WERI-Rb-1 (cell line): ENCODE measurements at regions not wholly inside any gene's neighbourhood (a gene's known extent, or its start where the extent isn't known, plus 50 kb on each side); places are given as distances from the start of the nearest gene placed in this dataset.
A peak's percentile ranks its signal among the peaks of the same experiment; 100 is the strongest.

ENCODE experiments used
- DNase-seq: peaks from one replicate; pipeline ENCODE4 v3.0.0-alpha.2; 2020
- H3K27ac ChIP-seq: fragments of 250-450 bp; sonication (Bioruptor Pico); 2 replicates; pipeline ENCODE4 v1.5.1; 2020; ENCODE audit warnings: mild to moderate bottlenecking, moderate library complexity
- H3K27me3 ChIP-seq: fragments of 250-450 bp; sonication (Bioruptor Pico); 2 replicates; pipeline ENCODE4 v1.5.1; 2021; ENCODE audit warnings: mild to moderate bottlenecking, low read depth, moderate library complexity; ENCODE audit not compliant: insufficient read depth, severe bottlenecking
- H3K36me3 ChIP-seq: fragments of 250-450 bp; sonication (Bioruptor Pico); 2 replicates; pipeline ENCODE4 v1.5.1; 2020; ENCODE audit warnings: mild to moderate bottlenecking, moderate library complexity
- H3K4me3 ChIP-seq: 2 replicates; pipeline ENCODE4 v1.5.1; 2011; ENCODE audit warnings: low read depth, mild to moderate bottlenecking, control low read depth, low read length
- H3K9me3 ChIP-seq: fragments of 250-450 bp; sonication (Bioruptor Pico); 2 replicates; pipeline ENCODE4 v1.5.1; 2021; ENCODE audit warnings: mild to moderate bottlenecking, moderate library complexity; ENCODE audit not compliant: severe bottlenecking
- TF ChIP-seq, protein P1 (sequence below): IDR thresholded peaks from 2 replicates; pipeline ENCODE4 v1.5.1; 2011; ENCODE audit warnings: low read depth, mild to moderate bottlenecking, control low read depth, inconsistent platforms, low read length

- H3K27me3 ChIP-seq = peaks cover 17% of the 10 kb centered on the region
- DNase-seq = no peak
These were observed 187.3 kb upstream of the CXCL13 start for GRCh38 chr4:77418333-77418732.

DNA sequence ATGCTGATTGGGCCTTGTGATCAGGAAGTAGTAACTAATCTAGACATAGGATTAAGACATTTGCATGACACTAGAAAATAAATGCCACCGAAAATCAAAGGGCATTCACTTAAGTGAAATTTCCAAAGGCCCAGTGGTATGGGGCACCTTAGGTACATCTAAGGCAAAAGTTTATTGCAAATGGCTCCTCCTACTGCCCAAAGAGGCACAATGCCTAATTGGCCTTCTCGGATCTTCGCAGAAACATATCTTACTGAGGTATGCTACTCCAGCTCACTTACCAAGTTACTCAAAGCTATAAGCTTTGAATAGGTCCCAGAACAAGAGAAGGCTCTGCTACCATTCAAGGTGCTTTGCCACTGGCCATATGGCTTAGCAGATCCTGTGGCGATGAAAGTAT is 174.8 kb upstream of the CXCL13 start:
- no peaks in the 10 kb centered on the region for H3K9me3 ChIP-seq
- H3K27me3 ChIP-seq = peaks cover 3% of the 10 kb centered on the region
- DNase-seq = no peak
- TF ChIP-seq, protein P1, sequence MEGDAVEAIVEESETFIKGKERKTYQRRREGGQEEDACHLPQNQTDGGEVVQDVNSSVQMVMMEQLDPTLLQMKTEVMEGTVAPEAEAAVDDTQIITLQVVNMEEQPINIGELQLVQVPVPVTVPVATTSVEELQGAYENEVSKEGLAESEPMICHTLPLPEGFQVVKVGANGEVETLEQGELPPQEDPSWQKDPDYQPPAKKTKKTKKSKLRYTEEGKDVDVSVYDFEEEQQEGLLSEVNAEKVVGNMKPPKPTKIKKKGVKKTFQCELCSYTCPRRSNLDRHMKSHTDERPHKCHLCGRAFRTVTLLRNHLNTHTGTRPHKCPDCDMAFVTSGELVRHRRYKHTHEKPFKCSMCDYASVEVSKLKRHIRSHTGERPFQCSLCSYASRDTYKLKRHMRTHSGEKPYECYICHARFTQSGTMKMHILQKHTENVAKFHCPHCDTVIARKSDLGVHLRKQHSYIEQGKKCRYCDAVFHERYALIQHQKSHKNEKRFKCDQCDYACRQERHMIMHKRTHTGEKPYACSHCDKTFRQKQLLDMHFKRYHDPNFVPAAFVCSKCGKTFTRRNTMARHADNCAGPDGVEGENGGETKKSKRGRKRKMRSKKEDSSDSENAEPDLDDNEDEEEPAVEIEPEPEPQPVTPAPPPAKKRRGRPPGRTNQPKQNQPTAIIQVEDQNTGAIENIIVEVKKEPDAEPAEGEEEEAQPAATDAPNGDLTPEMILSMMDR = peak; percentile 32
- no peaks in the 10 kb centered on the region for H3K36me3 ChIP-seq
- H3K4me3 ChIP-seq = no peak overlapping the region
- H3K27ac ChIP-seq = no peak overlapping the region

More at GRCh38 chr4:77418333-77418732, 187.3 kb upstream of the CXCL13 start:
- H3K9me3 ChIP-seq = no peaks in the 10 kb centered on the region
- TF ChIP-seq, protein P1 = peak; percentile 30; the same call in 1 of the 2 replicates
- H3K4me3 ChIP-seq = no peak overlapping the region
- no peak overlapping the region for H3K27ac ChIP-seq
- H3K36me3 ChIP-seq = no peaks in the 10 kb centered on the region

DNA sequence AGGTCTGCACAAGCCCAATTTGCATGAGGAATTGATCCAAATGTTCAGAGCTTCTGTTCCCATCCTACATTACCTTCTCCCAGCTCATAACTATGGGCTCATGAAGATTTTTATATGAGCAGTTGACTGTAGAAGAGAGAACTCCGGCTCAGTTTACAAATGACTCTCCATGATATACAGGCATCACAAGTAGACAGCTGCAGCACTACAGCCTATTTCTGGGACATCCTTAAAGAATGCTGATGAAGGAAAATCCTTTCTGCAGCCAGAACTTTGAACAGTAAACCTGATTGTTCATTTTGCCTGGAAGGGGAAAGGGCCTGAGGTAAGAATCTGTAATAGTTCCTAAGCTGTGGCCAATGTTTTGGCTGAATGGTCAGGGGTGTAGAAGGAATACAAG is 174.1 kb upstream of the CXCL13 start:
- Histone ChIP-seq H3K36me3 (no peaks in the 10 kb centered on the region), H3K4me3 (no peak overlapping the region), H3K27me3 (peaks cover 3% of the 10 kb centered on the region), H3K27ac (no peak overlapping the region), H3K9me3 (no peaks in the 10 kb centered on the region)
- TF ChIP-seq, protein P1 = no peak
- DNase-seq = no peak

- Histone ChIP-seq H3K36me3 (no peaks in the 10 kb centered on the region), H3K27ac (no peak overlapping the region), H3K27me3 (peaks cover 3% of the 10 kb centered on the region), H3K4me3 (no peak overlapping the region), H3K9me3 (no peaks in the 10 kb centered on the region)
- DNase-seq = no peak
- TF ChIP-seq, protein P1 = no peak
These were observed 172.8 kb upstream of the CXCL13 start for GRCh38 chr4:77432717-77433417.

- no peaks in the 10 kb centered on the region for H3K9me3 ChIP-seq
- H3K36me3 ChIP-seq = no peaks in the 10 kb centered on the region
- peaks cover 3% of the 10 kb centered on the region for H3K27me3 ChIP-seq
- no peak overlapping the region for H3K27ac ChIP-seq
- peak; percentile 23 for DNase-seq
- TF ChIP-seq, protein P1 = peak; percentile 63; the same call in 1 of the 2 replicates
- no peak overlapping the region for H3K4me3 ChIP-seq
These were observed 172.2 kb upstream of the CXCL13 start for GRCh38 chr4:77433418-77433733.
